Neural cell (in vitro differentiated cells): ENCODE measurements at regions not wholly inside any gene's neighbourhood (a gene's known extent, or its start where the extent isn't known, plus 50 kb on each side); places are given as distances from the start of the nearest gene placed in this dataset.

ENCODE experiments used
- CTCF ChIP-seq: fragments of 450-650 bp; IDR thresholded peaks from 2 replicates; pipeline ENCODE4 v1.5.1; 2014; ENCODE audit warnings: antibody characterized with exemption, mild to moderate bottlenecking, moderate library complexity; ENCODE audit not compliant: poor library complexity, severe bottlenecking
- EP300 ChIP-seq: fragments of 450-650 bp; conservative IDR thresholded peaks from 2 replicates; pipeline ENCODE4 v1.6.1; 2014; ENCODE audit warnings: antibody characterized with exemption, mild to moderate bottlenecking, moderate library complexity; ENCODE audit not compliant: poor library complexity, severe bottlenecking
- EZH2 ChIP-seq: fragments of 200-600, 300-800 bp; shearing (Covaris generic), sonication (generic); IDR thresholded peaks from 2 replicates; pipeline ENCODE4 v1.6.1; 2014; ENCODE audit warnings: antibody characterized with exemption, low read length, borderline replicate concordance, mild to moderate bottlenecking; ENCODE audit not compliant: insufficient read depth, poor library complexity, severe bottlenecking
- MXI1 ChIP-seq: fragments of 450-650 bp; conservative IDR thresholded peaks from 2 replicates; pipeline ENCODE4 v1.6.1; 2014; ENCODE audit warnings: antibody characterized with exemption, mild to moderate bottlenecking; ENCODE audit not compliant: poor library complexity, severe bottlenecking
- POLR2AphosphoS5 ChIP-seq: IDR thresholded peaks from 2 replicates; pipeline ENCODE4 v1.6.1; 2012
- REST ChIP-seq: IDR thresholded peaks from 2 replicates; pipeline ENCODE4 v1.6.1; 2012; ENCODE audit warnings: borderline replicate concordance
- SMC3 ChIP-seq: fragments of 450-650 bp; conservative IDR thresholded peaks from 2 replicates; pipeline ENCODE4 v1.6.1; 2014; ENCODE audit warnings: antibody characterized with exemption, mild to moderate bottlenecking, moderate library complexity; ENCODE audit not compliant: poor library complexity
- TAF1 ChIP-seq: IDR thresholded peaks from 2 replicates; pipeline ENCODE4 v1.6.1; 2012; ENCODE audit warnings: low read depth

- TF ChIP-seq MXI1 (no peak), EP300 (no peak), REST (no peak), POLR2AphosphoS5 (no peak), CTCF (no peak), EZH2 (no peak), SMC3 (no peak), TAF1 (no peak)
These were observed 338.4 kb upstream of the TMPRSS15 start for GRCh38 chr21:18741954-18742353.
